Activated CD8-positive, alpha-beta memory T cell treated with anti-CD3 and anti-CD28 coated beads, Interleukin-2, amount 10 ng/mL, durations not matched to agents 7 days and 5 days (primary cell): ENCODE measurements at regions not wholly inside any gene's neighbourhood (a gene's known extent, or its start where the extent isn't known, plus 50 kb on each side); places are given as distances from the start of the nearest gene placed in this dataset.

Source experiments
- ATAC-seq: fragments of 150-1000 bp; cut with Tn5 transposase; one replicate; pipeline ENCODE4 v1.10.0; 2021; ENCODE audit warnings: moderate library complexity
- CTCF ChIA-PET: fragments of 350-600 bp; sonication (Branson Sonifier 250); formaldehyde crosslinking; loops from one replicate; lab custom pipeline; 2021; ENCODE audit warnings: antibody characterized with exemption; lab: Charles Lee
- DNase-seq: peaks from one replicate; pipeline ENCODE4 v3.0.0-alpha.2; 2020
- H3K27ac Mint-ChIP-seq: one replicate; pipeline ENCODE4 v1.8.0; 2021; ENCODE audit warnings: mild to moderate bottlenecking, mixed read lengths
- H3K27me3 Mint-ChIP-seq: one replicate; pipeline ENCODE4 v1.8.0; 2021; ENCODE audit warnings: mixed read lengths
- H3K36me3 Mint-ChIP-seq: one replicate; pipeline ENCODE4 v1.8.0; 2021; ENCODE audit warnings: mild to moderate bottlenecking, mixed read lengths
- H3K4me1 Mint-ChIP-seq: one replicate; pipeline ENCODE4 v1.8.0; 2021; ENCODE audit warnings: mixed read lengths
- H3K4me3 Mint-ChIP-seq: one replicate; pipeline ENCODE4 v1.8.0; 2021; ENCODE audit warnings: mild to moderate bottlenecking, moderate library complexity, mixed read lengths
- H3K9me3 Mint-ChIP-seq: one replicate; pipeline ENCODE4 v1.8.0; 2022; ENCODE audit warnings: low read depth, mixed read lengths

GRCh38 chr2:194003911-194004310, 1653.1 kb upstream of the SLC39A10 start:
- ATAC-seq = no peak
- no peak overlapping the region for H3K27ac Mint-ChIP-seq
- H3K27me3 Mint-ChIP-seq = no peaks in the 10 kb centered on the region
- no peak for DNase-seq
- peaks cover 3% of the 10 kb centered on the region for H3K9me3 Mint-ChIP-seq
- H3K4me3 Mint-ChIP-seq = no peak overlapping the region
- H3K36me3 Mint-ChIP-seq = no peaks in the 10 kb centered on the region
- CTCF ChIA-PET = no interaction called here
- no peaks in the 10 kb centered on the region for H3K4me1 Mint-ChIP-seq

GRCh38 chr2:194002699-194003368, 1654.2 kb upstream of the SLC39A10 start:
- H3K36me3 Mint-ChIP-seq = no peaks in the 10 kb centered on the region

GRCh38 chr2:193990868-193991267, 1666.2 kb upstream of the SLC39A10 start:
- DNase-seq (no peak), ATAC-seq (no peak)
- Mint-ChIP-seq H3K4me1 (no peaks in the 10 kb centered on the region), H3K36me3 (no peaks in the 10 kb centered on the region), H3K27me3 (no peaks in the 10 kb centered on the region), H3K4me3 (no peak overlapping the region), H3K9me3 (no peaks in the 10 kb centered on the region), H3K27ac (no peak overlapping the region)
- CTCF ChIA-PET = no interaction called here

More at GRCh38 chr2:194002699-194003368, 1654.2 kb upstream of the SLC39A10 start:
- Mint-ChIP-seq H3K4me1 (no peaks in the 10 kb centered on the region), H3K27me3 (no peaks in the 10 kb centered on the region), H3K9me3 (peaks cover 3% of the 10 kb centered on the region), H3K27ac (no peak overlapping the region), H3K4me3 (no peak overlapping the region)
- CTCF ChIA-PET = no interaction called here
- ATAC-seq (no peak), DNase-seq (no peak)

- H3K27me3 Mint-ChIP-seq = no peaks in the 10 kb centered on the region
- no peak overlapping the region for H3K4me3 Mint-ChIP-seq
- no peak for DNase-seq
- ATAC-seq = no peak
- no peaks in the 10 kb centered on the region for H3K9me3 Mint-ChIP-seq
- CTCF ChIA-PET = no interaction called here
- H3K36me3 Mint-ChIP-seq = no peaks in the 10 kb centered on the region
- no peaks in the 10 kb centered on the region for H3K4me1 Mint-ChIP-seq
- H3K27ac Mint-ChIP-seq = no peak overlapping the region
Observed at GRCh38 chr2:193989645-193990044, 1667.4 kb upstream of the SLC39A10 start.

- Mint-ChIP-seq H3K36me3 (no peaks in the 10 kb centered on the region), H3K27ac (no peak overlapping the region), H3K4me3 (no peak overlapping the region), H3K4me1 (no peaks in the 10 kb centered on the region), H3K9me3 (no peaks in the 10 kb centered on the region), H3K27me3 (no peaks in the 10 kb centered on the region)
- CTCF ChIA-PET = no interaction called here
- no peak for DNase-seq
- no peak for ATAC-seq
Observed at GRCh38 chr2:193988784-193989183, 1668.2 kb upstream of the SLC39A10 start.

DNA sequence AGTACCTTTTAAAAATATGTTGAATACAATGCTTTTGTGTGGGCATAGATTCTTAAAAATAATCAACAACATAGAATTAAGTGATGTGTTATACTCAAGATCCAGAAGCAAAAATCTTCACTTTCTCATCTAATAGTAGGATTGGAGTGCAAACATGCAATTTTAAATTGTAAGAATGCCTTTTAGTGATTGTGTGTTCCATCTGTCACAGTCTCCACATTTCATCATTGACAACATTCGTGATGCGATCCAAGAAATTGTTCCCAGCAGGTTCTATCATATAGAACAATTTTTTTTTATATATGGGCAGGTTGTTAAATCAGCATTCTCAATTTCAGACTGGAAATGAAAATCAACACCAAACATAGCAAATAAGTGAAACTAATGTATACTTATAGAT, 1671.8 kb upstream of the SLC39A10 start:
- Mint-ChIP-seq H3K9me3 (no peaks in the 10 kb centered on the region), H3K4me1 (no peaks in the 10 kb centered on the region), H3K4me3 (no peak overlapping the region), H3K27me3 (no peaks in the 10 kb centered on the region), H3K27ac (no peak overlapping the region), H3K36me3 (no peaks in the 10 kb centered on the region)
- ATAC-seq = no peak
- CTCF ChIA-PET = no interaction called here
- no peak for DNase-seq

DNA sequence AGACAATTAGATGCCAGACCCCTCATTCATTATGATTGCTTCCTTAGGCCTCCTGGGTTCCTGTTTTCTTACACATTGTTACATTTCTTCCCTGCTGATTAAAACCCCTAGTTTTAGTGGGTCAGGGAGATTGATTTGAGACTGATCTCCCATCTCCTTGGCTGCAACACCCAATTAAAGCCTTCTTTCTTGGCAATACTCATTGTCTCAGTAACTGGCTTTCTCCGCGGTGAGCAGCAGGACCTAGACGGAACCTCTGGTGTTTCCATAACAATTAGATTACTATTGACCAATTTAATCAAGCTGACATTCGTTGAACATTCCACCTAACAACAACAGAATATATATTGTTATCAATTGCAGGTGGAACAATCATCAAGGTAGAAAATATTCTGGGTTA, 1676.4 kb upstream of the SLC39A10 start:
- CTCF ChIA-PET = no interaction called here
- no peaks in the 10 kb centered on the region for H3K4me1 Mint-ChIP-seq

GRCh38 chr2:193973781-193974180, 1683.2 kb upstream of the SLC39A10 start:
- H3K27me3 Mint-ChIP-seq = no peaks in the 10 kb centered on the region
- ATAC-seq = no peak
- no peaks in the 10 kb centered on the region for H3K4me1 Mint-ChIP-seq
- no peaks in the 10 kb centered on the region for H3K9me3 Mint-ChIP-seq
- CTCF ChIA-PET = no interaction called here
- no peaks in the 10 kb centered on the region for H3K36me3 Mint-ChIP-seq
- no peak overlapping the region for H3K4me3 Mint-ChIP-seq
- DNase-seq = no peak
- no peak overlapping the region for H3K27ac Mint-ChIP-seq

More for the DNA sequence above, 1676.4 kb upstream of the SLC39A10 start:
- no peak overlapping the region for H3K27ac Mint-ChIP-seq
- H3K9me3 Mint-ChIP-seq = no peaks in the 10 kb centered on the region
- H3K36me3 Mint-ChIP-seq = no peaks in the 10 kb centered on the region
- DNase-seq (no peak), ATAC-seq (no peak)
- no peak overlapping the region for H3K4me3 Mint-ChIP-seq
- H3K27me3 Mint-ChIP-seq = no peaks in the 10 kb centered on the region

DNA sequence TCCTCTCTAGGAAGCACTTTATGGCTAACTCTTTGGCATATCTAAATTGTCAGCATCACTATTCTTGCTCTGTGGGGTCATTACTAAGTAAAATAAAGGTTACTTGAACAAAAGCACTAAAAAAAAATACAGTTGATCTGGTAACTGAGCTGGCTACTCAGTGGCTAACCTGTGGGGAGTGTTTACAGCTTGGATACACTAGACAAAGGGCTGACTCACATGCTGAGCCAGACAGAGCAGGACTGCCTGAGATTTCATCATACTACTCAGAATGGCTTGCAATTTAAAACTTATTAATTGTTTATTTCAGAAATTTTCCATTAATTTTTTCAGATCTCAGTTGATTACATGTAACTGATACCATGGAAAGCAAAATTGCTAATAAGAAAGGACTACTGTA, 1690.4 kb upstream of the SLC39A10 start:
- ATAC-seq = no peak
- Mint-ChIP-seq H3K4me3 (no peak overlapping the region), H3K27ac (no peak overlapping the region), H3K36me3 (no peaks in the 10 kb centered on the region), H3K27me3 (no peaks in the 10 kb centered on the region), H3K9me3 (no peaks in the 10 kb centered on the region), H3K4me1 (no peaks in the 10 kb centered on the region)
- CTCF ChIA-PET = no interaction called here
- DNase-seq = no peak

GRCh38 chr2:193965263-193965662, 1691.8 kb upstream of the SLC39A10 start:
- Mint-ChIP-seq H3K27ac (no peak overlapping the region), H3K36me3 (no peaks in the 10 kb centered on the region), H3K4me3 (no peak overlapping the region), H3K4me1 (no peaks in the 10 kb centered on the region), H3K9me3 (no peaks in the 10 kb centered on the region), H3K27me3 (no peaks in the 10 kb centered on the region)
- CTCF ChIA-PET = no interaction called here
- DNase-seq = no peak
- no peak for ATAC-seq

- ATAC-seq (no peak), DNase-seq (no peak)
- Mint-ChIP-seq H3K4me1 (no peaks in the 10 kb centered on the region), H3K27ac (no peak overlapping the region), H3K27me3 (no peaks in the 10 kb centered on the region), H3K4me3 (no peak overlapping the region), H3K36me3 (no peaks in the 10 kb centered on the region), H3K9me3 (no peaks in the 10 kb centered on the region)
- CTCF ChIA-PET = no interaction called here
Observed at GRCh38 chr2:193963472-193964119, 1693.4 kb upstream of the SLC39A10 start.

DNA sequence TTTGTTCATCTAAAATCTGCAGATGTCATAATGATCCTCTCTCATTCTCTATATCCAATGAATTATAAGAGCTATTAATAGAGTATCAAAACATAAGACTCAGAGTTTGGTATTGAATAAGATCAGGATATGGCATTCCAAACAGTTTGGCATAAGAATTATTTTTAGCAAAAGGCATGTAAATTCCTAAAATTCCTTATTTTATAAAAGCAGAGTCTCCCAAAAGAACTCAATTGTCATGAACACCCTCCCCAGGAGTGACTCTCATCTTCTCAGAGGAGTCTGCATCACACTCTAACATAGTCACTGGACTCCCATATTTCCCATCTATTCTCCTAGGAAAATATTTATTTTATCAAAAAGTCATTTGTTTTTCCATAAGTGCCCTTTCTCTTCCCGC, 1710.2 kb upstream of the SLC39A10 start:
- CTCF ChIA-PET = no interaction called here
- ATAC-seq (no peak), DNase-seq (no peak)
- Mint-ChIP-seq H3K27ac (no peak overlapping the region), H3K4me1 (no peaks in the 10 kb centered on the region), H3K27me3 (no peaks in the 10 kb centered on the region), H3K36me3 (no peaks in the 10 kb centered on the region), H3K4me3 (no peak overlapping the region), H3K9me3 (no peaks in the 10 kb centered on the region)

- H3K9me3 Mint-ChIP-seq = no peaks in the 10 kb centered on the region
- ATAC-seq (no peak), DNase-seq (no peak)
- H3K27ac Mint-ChIP-seq = no peak overlapping the region
- no peaks in the 10 kb centered on the region for H3K36me3 Mint-ChIP-seq
- CTCF ChIA-PET = no interaction called here
- no peaks in the 10 kb centered on the region for H3K27me3 Mint-ChIP-seq
- no peak overlapping the region for H3K4me3 Mint-ChIP-seq
- H3K4me1 Mint-ChIP-seq = no peaks in the 10 kb centered on the region
Observed at GRCh38 chr2:193943406-193943960, 1713.5 kb upstream of the SLC39A10 start.

DNA sequence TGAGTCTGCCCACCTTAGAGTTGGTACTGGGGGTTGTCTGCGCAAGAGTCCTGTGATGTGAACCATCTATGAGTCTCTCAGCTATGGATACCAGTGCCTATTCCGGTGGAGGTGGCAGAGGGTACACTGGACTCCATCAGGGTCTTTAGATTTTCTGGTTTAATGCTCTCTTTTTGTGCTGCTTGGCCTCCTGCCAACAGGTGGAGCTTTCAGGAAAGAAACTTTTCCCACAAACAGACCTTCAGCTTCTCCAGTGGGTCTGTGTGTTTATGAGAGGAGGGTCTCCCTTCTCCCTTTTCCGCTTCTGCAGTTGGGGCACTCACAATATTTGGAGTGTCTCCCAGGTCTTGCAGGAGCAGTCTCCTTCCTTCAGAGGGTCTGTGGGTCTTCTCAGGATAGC, 1721.9 kb upstream of the SLC39A10 start:
- no peaks in the 10 kb centered on the region for H3K36me3 Mint-ChIP-seq
- no peak for DNase-seq
- no peaks in the 10 kb centered on the region for H3K9me3 Mint-ChIP-seq
- no peak for ATAC-seq
- no peaks in the 10 kb centered on the region for H3K27me3 Mint-ChIP-seq
- CTCF ChIA-PET = no interaction called here
- H3K4me1 Mint-ChIP-seq = no peaks in the 10 kb centered on the region
- no peak overlapping the region for H3K27ac Mint-ChIP-seq
- no peak overlapping the region for H3K4me3 Mint-ChIP-seq
